PC-9 (cell line): ENCODE measurements at regions not wholly inside any gene's neighbourhood (a gene's known extent, or its start where the extent isn't known, plus 50 kb on each side); places are given as distances from the start of the nearest gene placed in this dataset.

Experiments
- BruUV-seq: library from RNA; stranded (reverse); fragments of 400-500 nt; replicated peaks from 2 replicates; lab custom pipeline; 2021; lab: Mats Ljungman, UMichigan
- CTCF ChIA-PET: fragments of 300-600 bp; sonication (Branson Sonifier 250); formaldehyde crosslinking; loops from one replicate; lab custom pipeline; 2022; ENCODE audit warnings: antibody characterized with exemption; lab: Charles Lee
- POLR2A ChIA-PET: fragments of 300-600 bp; sonication (Branson Sonifier 250); formaldehyde crosslinking; loops from one replicate; lab custom pipeline; 2022; ENCODE audit warnings: antibody characterized with exemption; ENCODE audit not compliant: unreplicated experiment; lab: Charles Lee
- DNase-seq, 2 experiments: peaks; one replicate each; pipeline versions ENCODE4 v3.0.0 to v3.0.0-alpha.2; 2015 to 2022; ENCODE audit warnings: mixed read lengths in 1 of 2
- H2AFZ ChIP-seq: fragments of 200-600 bp; sonication (generic); 2 replicates; pipeline ENCODE4 v1.8.1; 2017; ENCODE audit warnings: antibody characterized with exemption
- H3F3A ChIP-seq: fragments of 200-600 bp; sonication (generic); 2 replicates; pipeline ENCODE4 v1.8.1; 2017; ENCODE audit warnings: antibody characterized with exemption, mild to moderate bottlenecking, low read depth; ENCODE audit not compliant: insufficient read depth
- H3K27ac ChIP-seq: fragments of 200-600 bp; sonication (generic); 2 replicates; pipeline ENCODE4 v1.6.1; 2016; ENCODE audit warnings: mixed run types
- H3K27me3 ChIP-seq: fragments of 200-600 bp; sonication (generic); 2 replicates; pipeline ENCODE4 v1.6.1; 2016; ENCODE audit warnings: low read depth, mixed run types; ENCODE audit not compliant: insufficient read depth
- H3K36me3 ChIP-seq: fragments of 200-600 bp; sonication (generic); 2 replicates; pipeline ENCODE4 v1.6.1; 2016; ENCODE audit warnings: low read depth, mixed run types
- H3K4me1 ChIP-seq: fragments of 200-600 bp; sonication (generic); replicated peaks from 2 replicates; pipeline ENCODE4 v1.6.1; 2016; ENCODE audit warnings: mixed run types; ENCODE audit not compliant: insufficient read depth
- H3K4me2 ChIP-seq: fragments of 200-600 bp; sonication (generic); 2 replicates; pipeline ENCODE4 v1.6.1; 2017; ENCODE audit warnings: mixed run types
- H3K4me3 ChIP-seq: fragments of 200-600 bp; sonication (generic); 2 replicates; pipeline ENCODE4 v1.6.1; 2016; ENCODE audit warnings: mixed run types
- H3K79me2 ChIP-seq: fragments of 200-600 bp; sonication (generic); 2 replicates; pipeline ENCODE4 v1.6.1; 2017; ENCODE audit warnings: low read depth, mixed run types
- H3K9me2 ChIP-seq: fragments of 200-600 bp; sonication (generic); 2 replicates; pipeline ENCODE4 v1.8.1; 2017; ENCODE audit warnings: mild to moderate bottlenecking; ENCODE audit not compliant: insufficient read depth
- H3K9me3 ChIP-seq: fragments of 200-600 bp; sonication (generic); 2 replicates; pipeline ENCODE4 v1.8.1; 2016; ENCODE audit warnings: low read depth; ENCODE audit not compliant: insufficient read depth
- H4K20me1 ChIP-seq: fragments of 200-600 bp; sonication (generic); 2 replicates; pipeline ENCODE4 v1.8.1; 2017; ENCODE audit not compliant: insufficient read depth
- CTCF ChIP-seq: fragments of 200-600 bp; sonication (generic); conservative IDR thresholded peaks from 2 replicates; pipeline ENCODE4 v1.6.1; 2017; ENCODE audit warnings: mixed run types, antibody characterized with exemption, mild to moderate bottlenecking, moderate library complexity
- EZH2 ChIP-seq: fragments of 200-600 bp; sonication (generic); IDR thresholded peaks from 2 replicates; pipeline ENCODE4 v1.8.0; 2017; ENCODE audit warnings: antibody characterized with exemption, low read depth
- intact Hi-C: fragments of 100-400 bp; cut with micrococcal nuclease; formaldehyde crosslinking; loops from one replicate; pipeline ENCODE4 v1.10.0; 2022; ENCODE audit not compliant: unreplicated experiment

- BruUV-seq = no TSS peak
- intact Hi-C loops = no loop called here
- CTCF ChIA-PET = no interaction called here
Observed at GRCh38 chr22:48207919-48208535, 1445.6 kb downstream of the TBC1D22A start.

GRCh38 chr22:48205790-48206189 lies 1443.3 kb downstream of the TBC1D22A start:
- POLR2A ChIA-PET = no interaction called here
- Histone ChIP-seq H3K36me3 (no peaks in the 10 kb centered on the region), H3F3A (no peaks in the 10 kb centered on the region), H3K27me3 (peaks cover 65% of the 10 kb centered on the region), H2AFZ (no peak overlapping the region), H3K4me1 (no peaks in the 10 kb centered on the region), H3K4me3 (no peak overlapping the region), H3K27ac (no peak overlapping the region), H4K20me1 (no peaks in the 10 kb centered on the region), H3K9me2 (no peaks in the 10 kb centered on the region), H3K4me2 (no peak overlapping the region), H3K79me2 (no peaks in the 10 kb centered on the region), H3K9me3 (no peaks in the 10 kb centered on the region)
- no TSS peak for BruUV-seq
- CTCF ChIA-PET = no interaction called here
- intact Hi-C loops = no loop called here
- TF ChIP-seq CTCF = no peak
- no peak for TF ChIP-seq EZH2
- no peak for DNase-seq

More at GRCh38 chr22:48207919-48208535, 1445.6 kb downstream of the TBC1D22A start:
- Histone ChIP-seq H3K27ac (no peak overlapping the region), H3K4me3 (no peak overlapping the region), H3K79me2 (no peaks in the 10 kb centered on the region), H3K9me2 (no peaks in the 10 kb centered on the region), H3K4me1 (no peaks in the 10 kb centered on the region), H3K36me3 (no peaks in the 10 kb centered on the region), H3K9me3 (no peaks in the 10 kb centered on the region), H3K4me2 (no peak overlapping the region), H3K27me3 (peaks cover 72% of the 10 kb centered on the region), H2AFZ (no peak overlapping the region), H3F3A (no peaks in the 10 kb centered on the region), H4K20me1 (no peaks in the 10 kb centered on the region)
- no peak for DNase-seq
- POLR2A ChIA-PET = interaction anchor here (0.7 kb wide), 1 partner anchor 70 kb away, joined by 4 read pairs; no protein-coding TSS in a partner anchor
- no peak for TF ChIP-seq EZH2
- no peak for TF ChIP-seq CTCF

- Histone ChIP-seq H3K9me2 (no peaks in the 10 kb centered on the region), H3K4me2 (no peak overlapping the region), H3K9me3 (no peaks in the 10 kb centered on the region), H3K27ac (no peak overlapping the region), H3K36me3 (no peaks in the 10 kb centered on the region), H3F3A (no peaks in the 10 kb centered on the region), H2AFZ (no peak overlapping the region), H4K20me1 (no peaks in the 10 kb centered on the region), H3K27me3 (peaks cover 65% of the 10 kb centered on the region), H3K4me1 (no peaks in the 10 kb centered on the region), H3K4me3 (no peak overlapping the region), H3K79me2 (no peaks in the 10 kb centered on the region)
- ChIA-PET POLR2A (no interaction called here), CTCF (no interaction called here)
- TF ChIP-seq EZH2 (no peak), CTCF (no peak)
- no TSS peak for BruUV-seq
- intact Hi-C loops = no loop called here
- DNase-seq = no peak
Observed at GRCh38 chr22:48205161-48205560, 1442.7 kb downstream of the TBC1D22A start.
